Suprapubic skin (tissue), 4 donors: ENCODE measurements at regions not wholly inside any gene's neighbourhood (a gene's known extent, or its start where the extent isn't known, plus 50 kb on each side); places are given as distances from the start of the nearest gene placed in this dataset.
"Not testable (repeated sequence)": the region's sequence is repeated elsewhere in the genome, so short reads cannot be mapped to it uniquely, and the experiment has no call there.

Experiments used
- POLR2A ChIP-seq, 2 donors: fragments of 450-650 bp; IDR thresholded peaks; one replicate each; pipeline ENCODE4 v1.6.1; 2017; ENCODE audit warnings: antibody characterized with exemption in 2 of 2, mild to moderate bottlenecking in 2 of 2, moderate library complexity in 2 of 2
- POLR2AphosphoS5 ChIP-seq, 3 donors: sonication (generic); formaldehyde crosslinking; IDR thresholded peaks; one replicate each; pipeline ENCODE4 v1.6.1; 2017; ENCODE audit warnings: antibody characterized with exemption in 3 of 3
- TF ChIP-seq, protein P1 (sequence below), 2 donors: fragments of 200-600 bp in 1 of 2; fragments of 450-650 bp in 1 of 2; sonication (generic) in 1 of 2; IDR thresholded peaks; one replicate each; pipeline ENCODE4 v1.5.1; 2016 to 2019; ENCODE audit warnings: antibody characterized with exemption in 2 of 2, mild to moderate bottlenecking in 1 of 2, moderate library complexity in 1 of 2

DNA sequence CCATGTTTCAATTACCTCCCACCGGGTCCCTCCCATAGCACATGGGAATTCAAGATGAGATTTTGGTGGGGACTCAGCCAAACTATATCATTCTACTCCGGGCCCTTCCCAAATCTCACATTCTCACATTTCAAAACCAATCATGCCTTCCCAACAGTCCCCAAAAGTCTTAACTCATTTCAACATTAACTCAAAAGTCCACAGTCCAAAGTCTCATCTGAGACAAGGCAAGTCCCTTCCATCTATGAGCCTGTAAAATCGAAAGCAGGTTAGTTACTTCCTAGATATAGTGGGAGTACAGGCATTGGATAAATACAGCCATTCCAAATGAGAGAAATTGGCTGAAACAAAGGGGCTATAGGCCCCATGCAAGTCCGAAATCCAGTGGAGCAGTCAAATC lies 188.1 kb downstream of the SQOR start:
- TF ChIP-seq POLR2A, POLR2AphosphoS5 (IDR thresholded peaks at IDR 0.05): not testable (repeated sequence)
- TF ChIP-seq, protein P1, sequence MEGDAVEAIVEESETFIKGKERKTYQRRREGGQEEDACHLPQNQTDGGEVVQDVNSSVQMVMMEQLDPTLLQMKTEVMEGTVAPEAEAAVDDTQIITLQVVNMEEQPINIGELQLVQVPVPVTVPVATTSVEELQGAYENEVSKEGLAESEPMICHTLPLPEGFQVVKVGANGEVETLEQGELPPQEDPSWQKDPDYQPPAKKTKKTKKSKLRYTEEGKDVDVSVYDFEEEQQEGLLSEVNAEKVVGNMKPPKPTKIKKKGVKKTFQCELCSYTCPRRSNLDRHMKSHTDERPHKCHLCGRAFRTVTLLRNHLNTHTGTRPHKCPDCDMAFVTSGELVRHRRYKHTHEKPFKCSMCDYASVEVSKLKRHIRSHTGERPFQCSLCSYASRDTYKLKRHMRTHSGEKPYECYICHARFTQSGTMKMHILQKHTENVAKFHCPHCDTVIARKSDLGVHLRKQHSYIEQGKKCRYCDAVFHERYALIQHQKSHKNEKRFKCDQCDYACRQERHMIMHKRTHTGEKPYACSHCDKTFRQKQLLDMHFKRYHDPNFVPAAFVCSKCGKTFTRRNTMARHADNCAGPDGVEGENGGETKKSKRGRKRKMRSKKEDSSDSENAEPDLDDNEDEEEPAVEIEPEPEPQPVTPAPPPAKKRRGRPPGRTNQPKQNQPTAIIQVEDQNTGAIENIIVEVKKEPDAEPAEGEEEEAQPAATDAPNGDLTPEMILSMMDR (IDR thresholded peaks at IDR 0.05) = not testable (repeated sequence)
